ENCODE measurements at regions not wholly inside any gene's neighbourhood (a gene's known extent, or its start where the extent isn't known, plus 50 kb on each side); places are given as distances from the start of the nearest gene placed in this dataset.

- H3K27ac Mint-ChIP-seq: no peak overlapping the region
- H3K27me3 Mint-ChIP-seq: no peaks in the 10 kb centered on the region
- DNase-seq: no peak
- peaks cover 2% of the 10 kb centered on the region for H3K9me3 Mint-ChIP-seq
- H3K36me3 Mint-ChIP-seq (ENCODE audit: low read depth): no peaks in the 10 kb centered on the region
- no peak overlapping the region for H3K4me3 Mint-ChIP-seq
- H3K4me1 Mint-ChIP-seq (ENCODE audit: low read depth): no peaks in the 10 kb centered on the region
Observed at GRCh38 chr13:107830804-107831203, 384.5 kb downstream of the LIG4 start.

- H3K9me3 Mint-ChIP-seq: no peaks in the 10 kb centered on the region
- DNase-seq: no peak
- no peak overlapping the region for H3K27ac Mint-ChIP-seq
- H3K36me3 Mint-ChIP-seq (ENCODE audit: low read depth): no peaks in the 10 kb centered on the region
- no peaks in the 10 kb centered on the region for H3K27me3 Mint-ChIP-seq
- no peak overlapping the region for H3K4me3 Mint-ChIP-seq
- H3K4me1 Mint-ChIP-seq (ENCODE audit: low read depth): no peaks in the 10 kb centered on the region
Observed at GRCh38 chr13:107827840-107828549, 387.3 kb downstream of the LIG4 start.

GRCh38 chr13:107824635-107825034 is 390.7 kb downstream of the LIG4 start:
- H3K4me1 Mint-ChIP-seq (ENCODE audit: low read depth): no peaks in the 10 kb centered on the region
- no peak overlapping the region for H3K27ac Mint-ChIP-seq
- no peak for DNase-seq

GRCh38 chr13:107822006-107822405 is 393.3 kb downstream of the LIG4 start:
- no peak overlapping the region for H3K27ac Mint-ChIP-seq
- no peaks in the 10 kb centered on the region for H3K36me3 Mint-ChIP-seq (ENCODE audit: low read depth)
- H3K9me3 Mint-ChIP-seq: peaks cover 3% of the 10 kb centered on the region
- DNase-seq: no peak
- H3K4me3 Mint-ChIP-seq: no peak overlapping the region
- no peaks in the 10 kb centered on the region for H3K27me3 Mint-ChIP-seq
- no peaks in the 10 kb centered on the region for H3K4me1 Mint-ChIP-seq (ENCODE audit: low read depth)

More at GRCh38 chr13:107824635-107825034, 390.7 kb downstream of the LIG4 start:
- Mint-ChIP-seq H3K9me3 (peaks cover 3% of the 10 kb centered on the region), H3K27me3 (no peaks in the 10 kb centered on the region), H3K4me3 (no peak overlapping the region), H3K36me3 (ENCODE audit: low read depth) (no peaks in the 10 kb centered on the region)

- no peaks in the 10 kb centered on the region for H3K36me3 Mint-ChIP-seq (ENCODE audit: low read depth)
Observed at GRCh38 chr13:107821492-107821891, 393.8 kb downstream of the LIG4 start.

GRCh38 chr13:107819071-107819470 is 396.3 kb downstream of the LIG4 start:
- H3K4me1 Mint-ChIP-seq (ENCODE audit: low read depth): no peaks in the 10 kb centered on the region
- DNase-seq: no peak

More at GRCh38 chr13:107821492-107821891, 393.8 kb downstream of the LIG4 start:
- Mint-ChIP-seq H3K4me1 (ENCODE audit: low read depth) (no peaks in the 10 kb centered on the region), H3K9me3 (peaks cover 3% of the 10 kb centered on the region), H3K27me3 (no peaks in the 10 kb centered on the region), H3K27ac (no peak overlapping the region), H3K4me3 (no peak overlapping the region)
- DNase-seq: no peak

GRCh38 chr13:107817647-107818287 is 397.6 kb downstream of the LIG4 start:
- no peak for DNase-seq
- Mint-ChIP-seq H3K27me3 (no peaks in the 10 kb centered on the region), H3K36me3 (ENCODE audit: low read depth) (no peaks in the 10 kb centered on the region), H3K4me1 (ENCODE audit: low read depth) (no peaks in the 10 kb centered on the region), H3K27ac (no peak overlapping the region), H3K4me3 (no peak overlapping the region), H3K9me3 (peaks cover 3% of the 10 kb centered on the region)

More at GRCh38 chr13:107819071-107819470, 396.3 kb downstream of the LIG4 start:
- Mint-ChIP-seq H3K4me3 (no peak overlapping the region), H3K27me3 (no peaks in the 10 kb centered on the region), H3K27ac (no peak overlapping the region), H3K36me3 (ENCODE audit: low read depth) (no peaks in the 10 kb centered on the region), H3K9me3 (peaks cover 3% of the 10 kb centered on the region)

GRCh38 chr13:107812014-107812412 is 403.3 kb downstream of the LIG4 start:
- DNase-seq: no peak
- Mint-ChIP-seq H3K9me3 (no peaks in the 10 kb centered on the region), H3K36me3 (ENCODE audit: low read depth) (no peaks in the 10 kb centered on the region), H3K4me3 (no peak overlapping the region), H3K27ac (no peak overlapping the region), H3K4me1 (ENCODE audit: low read depth) (no peaks in the 10 kb centered on the region), H3K27me3 (no peaks in the 10 kb centered on the region)

- Mint-ChIP-seq H3K4me1 (ENCODE audit: low read depth) (no peaks in the 10 kb centered on the region), H3K4me3 (no peak overlapping the region), H3K36me3 (ENCODE audit: low read depth) (no peaks in the 10 kb centered on the region), H3K9me3 (no peaks in the 10 kb centered on the region), H3K27me3 (no peaks in the 10 kb centered on the region), H3K27ac (no peak overlapping the region)
- DNase-seq: no peak
Observed at GRCh38 chr13:107811233-107812013, 403.9 kb downstream of the LIG4 start.

GRCh38 chr13:107809125-107809524 is 406.2 kb downstream of the LIG4 start:
- no peaks in the 10 kb centered on the region for H3K36me3 Mint-ChIP-seq (ENCODE audit: low read depth)
- no peak overlapping the region for H3K27ac Mint-ChIP-seq
- H3K4me1 Mint-ChIP-seq (ENCODE audit: low read depth): no peaks in the 10 kb centered on the region
- no peak overlapping the region for H3K4me3 Mint-ChIP-seq
- DNase-seq: no peak
- no peaks in the 10 kb centered on the region for H3K9me3 Mint-ChIP-seq
- H3K27me3 Mint-ChIP-seq: no peaks in the 10 kb centered on the region

GRCh38 chr13:107808389-107808788 is 406.9 kb downstream of the LIG4 start:
- H3K9me3 Mint-ChIP-seq: no peaks in the 10 kb centered on the region
- no peaks in the 10 kb centered on the region for H3K36me3 Mint-ChIP-seq (ENCODE audit: low read depth)
- H3K4me1 Mint-ChIP-seq (ENCODE audit: low read depth): no peaks in the 10 kb centered on the region
- H3K4me3 Mint-ChIP-seq: no peak overlapping the region
- H3K27ac Mint-ChIP-seq: no peak overlapping the region
- H3K27me3 Mint-ChIP-seq: no peaks in the 10 kb centered on the region
- no peak for DNase-seq

GRCh38 chr13:107807306-107808073 is 407.8 kb downstream of the LIG4 start:
- no peak overlapping the region for H3K4me3 Mint-ChIP-seq
- no peaks in the 10 kb centered on the region for H3K9me3 Mint-ChIP-seq
- H3K36me3 Mint-ChIP-seq (ENCODE audit: low read depth): no peaks in the 10 kb centered on the region
- no peaks in the 10 kb centered on the region for H3K27me3 Mint-ChIP-seq
- H3K27ac Mint-ChIP-seq: no peak overlapping the region
- H3K4me1 Mint-ChIP-seq (ENCODE audit: low read depth): no peaks in the 10 kb centered on the region
- no peak for DNase-seq

GRCh38 chr13:107806726-107807125 is 408.6 kb downstream of the LIG4 start:
- no peaks in the 10 kb centered on the region for H3K9me3 Mint-ChIP-seq
- H3K27ac Mint-ChIP-seq: no peak overlapping the region
- H3K4me1 Mint-ChIP-seq (ENCODE audit: low read depth): no peaks in the 10 kb centered on the region
- H3K36me3 Mint-ChIP-seq (ENCODE audit: low read depth): no peaks in the 10 kb centered on the region
- no peak for DNase-seq
- no peaks in the 10 kb centered on the region for H3K27me3 Mint-ChIP-seq
- H3K4me3 Mint-ChIP-seq: no peak overlapping the region

GRCh38 chr13:107803822-107804495 is 411.4 kb downstream of the LIG4 start:
- Mint-ChIP-seq H3K4me3 (no peak overlapping the region), H3K27ac (no peak overlapping the region), H3K27me3 (no peaks in the 10 kb centered on the region), H3K9me3 (no peaks in the 10 kb centered on the region), H3K4me1 (ENCODE audit: low read depth) (no peaks in the 10 kb centered on the region), H3K36me3 (ENCODE audit: low read depth) (no peaks in the 10 kb centered on the region)
- no peak for DNase-seq

All from activated T-cell treated with anti-CD3 and anti-CD28 coated beads, Interleukin-2, amount 50 U/mL, for 24 hours (primary cell).